GM21619 (cell line): ENCODE measurements at regions not wholly inside any gene's neighbourhood (a gene's known extent, or its start where the extent isn't known, plus 50 kb on each side); places are given as distances from the start of the nearest gene placed in this dataset.

Experiments
- ATAC-seq: cut with Tn5 transposase; IDR thresholded peaks from one replicate; pipeline ENCODE4 v1.9.1; 2021; ENCODE audit not compliant: unreplicated experiment

GRCh38 chr13:34294483-34295129 is 476.7 kb downstream of the RFC3 start:
- no peak for ATAC-seq

- ATAC-seq, result no peak
Observed at GRCh38 chr13:34300559-34300958, 482.6 kb downstream of the RFC3 start.

GRCh38 chr13:34302596-34302995 is 484.6 kb downstream of the RFC3 start:
- ATAC-seq, result no peak

GRCh38 chr13:34303346-34303745 is 485.4 kb downstream of the RFC3 start:
- no peak for ATAC-seq

- no peak for ATAC-seq
Observed at GRCh38 chr13:34307607-34308006, 489.7 kb downstream of the RFC3 start.

GRCh38 chr13:34308725-34309124 is 490.8 kb downstream of the RFC3 start:
- ATAC-seq, result no peak

GRCh38 chr13:34310539-34310938 is 492.6 kb downstream of the RFC3 start:
- ATAC-seq, result no peak

GRCh38 chr13:34311251-34311650 is 493.3 kb downstream of the RFC3 start:
- no peak for ATAC-seq

- no peak for ATAC-seq
Observed at GRCh38 chr13:34312578-34312977, 494.6 kb downstream of the RFC3 start.

GRCh38 chr13:34320084-34320483 is 502.1 kb downstream of the RFC3 start:
- no peak for ATAC-seq

GRCh38 chr13:34322014-34322742 is 504.2 kb downstream of the RFC3 start:
- no peak for ATAC-seq

GRCh38 chr13:34322743-34323074 is 504.8 kb downstream of the RFC3 start:
- ATAC-seq, result no peak

- no peak for ATAC-seq
Observed at GRCh38 chr13:34335014-34336007, 517.4 kb downstream of the RFC3 start.

GRCh38 chr13:34338102-34338501 is 520.2 kb downstream of the RFC3 start:
- ATAC-seq, result no peak

GRCh38 chr13:34340534-34340933 is 522.6 kb downstream of the RFC3 start:
- ATAC-seq, result no peak

- ATAC-seq, result no peak
Observed at GRCh38 chr13:34343413-34343940, 525.5 kb downstream of the RFC3 start.

- no peak for ATAC-seq
Observed at GRCh38 chr13:34344816-34345215, 526.9 kb downstream of the RFC3 start.

GRCh38 chr13:34345258-34345965 is 527.5 kb downstream of the RFC3 start:
- no peak for ATAC-seq

GRCh38 chr13:34346626-34347025 is 528.7 kb downstream of the RFC3 start:
- no peak for ATAC-seq

- no peak for ATAC-seq
Observed at GRCh38 chr13:34347784-34348573, 530.0 kb downstream of the RFC3 start.
